Effector CD8-positive, alpha-beta T cell (primary cell): ENCODE measurements at regions not wholly inside any gene's neighbourhood (a gene's known extent, or its start where the extent isn't known, plus 50 kb on each side); places are given as distances from the start of the nearest gene placed in this dataset.

Experiments
- DNase-seq: peaks from one replicate; lab custom pipeline; 2025; lab: John Stamatoyannopoulos, UW

DNA sequence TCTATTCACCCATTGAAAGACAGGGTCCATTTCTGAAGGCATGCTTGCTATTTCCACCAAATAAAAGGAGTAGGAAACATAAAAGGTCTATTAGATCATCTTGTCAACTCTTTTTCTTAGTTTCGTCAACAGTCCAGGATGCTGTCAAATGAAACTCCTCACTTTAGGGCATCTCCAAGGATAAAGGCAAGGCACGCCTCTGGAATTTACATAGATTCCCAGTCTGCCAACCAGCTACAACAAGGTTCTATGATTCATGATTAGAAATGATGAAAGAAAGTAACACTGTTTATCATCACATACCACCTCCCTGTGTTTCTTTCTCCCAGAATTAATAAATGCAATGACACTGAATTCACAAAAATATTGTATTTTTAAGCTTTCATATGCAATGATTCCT is 636.3 kb downstream of the LTN1 start:
- no peak for DNase-seq

GRCh38 chr21:28345934-28346333 is 646.7 kb downstream of the LTN1 start:
- no peak for DNase-seq

GRCh38 chr21:28344985-28345384 is 647.7 kb downstream of the LTN1 start:
- no peak for DNase-seq

DNA sequence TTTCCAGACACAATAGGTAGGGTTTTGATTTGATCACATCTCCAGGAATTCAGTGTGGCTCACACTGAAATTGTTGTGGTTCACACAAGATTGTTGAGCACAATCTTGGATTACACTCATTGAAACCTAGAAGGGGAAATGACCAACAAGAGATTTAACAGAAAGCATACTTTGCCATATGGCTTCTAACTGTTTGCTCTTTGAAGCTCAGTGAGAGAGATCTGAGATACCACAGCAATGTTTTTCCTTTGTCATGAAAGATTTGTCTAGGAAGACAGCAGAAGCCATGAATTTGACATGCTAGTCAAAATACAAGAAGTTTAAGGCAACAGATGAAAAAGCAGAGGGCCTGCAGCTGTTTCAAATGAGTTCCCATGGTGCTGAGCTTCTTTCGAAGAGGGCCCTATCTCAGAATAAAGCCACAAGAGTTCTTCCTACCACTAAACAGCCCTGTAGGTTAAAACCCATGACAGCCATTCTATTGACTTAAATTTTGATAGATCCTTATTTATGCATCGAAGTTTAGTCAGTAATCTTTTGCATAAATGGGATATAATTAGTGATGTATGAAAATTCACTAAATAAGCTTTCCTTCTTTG is 650.4 kb downstream of the LTN1 start:
- no peak for DNase-seq

DNA sequence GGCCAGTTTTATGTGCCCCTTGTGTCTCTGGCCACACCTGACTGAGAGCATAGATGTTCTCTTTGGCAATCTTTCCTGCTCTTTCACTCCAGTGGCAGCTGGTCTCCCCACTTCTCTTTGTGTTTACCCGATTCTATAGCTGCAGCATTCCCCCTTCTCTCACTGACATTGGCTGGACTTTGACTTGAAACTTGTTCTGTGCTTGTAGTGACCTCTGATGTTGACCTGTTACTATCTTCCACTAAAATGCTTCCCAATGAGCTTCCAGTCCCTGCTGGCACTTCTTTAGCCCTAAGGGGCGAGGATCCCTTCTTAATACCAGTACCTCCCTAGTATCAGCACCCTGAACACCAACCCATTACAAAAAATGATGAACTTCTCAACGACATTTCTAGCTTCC is 653.3 kb downstream of the LTN1 start:
- no peak for DNase-seq

GRCh38 chr21:28338701-28339305 is 653.9 kb downstream of the LTN1 start:
- DNase-seq: no peak

DNA sequence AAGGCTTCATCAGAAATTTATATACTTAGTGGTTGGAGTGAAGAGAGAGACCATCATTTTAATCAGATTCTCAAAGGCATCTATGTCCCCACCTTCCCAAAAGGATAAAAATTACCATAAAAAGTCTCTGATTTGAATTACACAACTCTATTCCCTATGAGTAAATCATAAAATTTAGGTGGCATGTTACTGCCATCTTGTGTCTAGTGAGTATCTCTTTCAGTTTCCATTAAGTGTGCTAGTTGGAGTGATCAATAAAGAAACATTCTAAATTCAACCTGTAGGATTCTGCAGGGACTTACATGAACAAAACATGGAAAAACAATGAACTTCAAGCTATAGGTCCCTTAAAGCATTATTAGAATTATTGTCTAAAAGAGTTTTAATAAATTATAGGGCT is 655.4 kb downstream of the LTN1 start:
- DNase-seq: no peak

DNA sequence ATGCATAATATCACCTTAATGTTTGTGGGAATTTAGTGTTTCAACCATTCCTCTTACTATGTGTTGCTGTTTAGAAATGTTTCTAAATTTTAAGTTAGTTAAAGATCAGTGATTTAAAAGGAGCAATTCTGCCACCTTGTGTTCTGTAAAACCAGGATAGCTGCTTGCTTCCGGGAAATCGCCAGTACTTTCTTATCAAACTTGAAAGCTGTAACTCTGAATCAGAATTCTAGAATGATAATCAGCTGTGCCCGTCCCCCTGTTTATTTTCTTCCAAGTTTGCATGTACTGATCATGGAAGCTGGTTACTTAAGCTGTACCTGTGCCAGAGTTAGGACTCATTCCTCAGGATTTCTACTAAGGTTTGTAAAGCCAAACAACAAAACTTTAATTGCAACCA is 656.4 kb downstream of the LTN1 start:
- DNase-seq: no peak

- DNase-seq: no peak
Measured at GRCh38 chr21:28334407-28334806, 658.3 kb downstream of the LTN1 start.

DNA sequence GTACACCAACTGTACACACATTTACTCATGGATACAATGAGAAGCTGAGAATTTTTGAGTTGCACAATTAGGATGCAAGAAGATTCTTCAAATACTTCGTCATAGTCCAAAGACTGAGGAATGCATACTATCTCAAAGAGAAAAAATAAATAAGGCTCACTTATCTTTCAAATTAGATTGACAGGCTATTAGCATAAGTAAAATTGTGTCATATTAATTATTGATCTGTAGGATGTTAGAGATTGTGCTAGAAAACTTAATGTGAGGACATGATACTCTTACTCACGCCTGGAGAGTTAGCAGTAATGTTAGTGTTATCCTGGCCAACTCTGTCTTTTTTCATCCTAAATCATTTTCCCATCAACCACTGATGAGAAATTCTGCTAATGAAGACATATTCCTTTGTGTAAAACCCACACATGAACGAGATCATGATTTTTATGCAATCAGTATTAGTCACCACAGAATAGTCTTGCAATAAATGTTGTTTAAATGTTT is 659.0 kb downstream of the LTN1 start:
- no peak for DNase-seq

DNA sequence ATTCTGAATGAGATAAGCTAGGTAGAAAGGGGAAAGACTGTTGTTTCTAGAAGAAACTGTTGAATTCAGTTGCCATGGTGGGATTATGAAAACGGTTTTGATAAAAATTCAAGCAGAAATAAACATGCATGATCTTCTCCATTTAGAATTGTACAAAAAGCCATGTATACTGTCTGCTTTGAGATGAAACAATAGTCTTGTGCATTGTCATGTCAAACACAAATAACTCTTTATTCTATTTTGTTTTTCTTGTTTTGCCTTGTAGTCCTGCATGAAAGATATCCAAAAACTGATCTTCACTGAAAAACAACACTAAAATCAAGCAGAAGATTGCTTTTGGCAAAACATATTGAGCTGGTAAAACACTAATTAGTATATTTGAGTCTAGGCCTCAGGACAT is 659.9 kb downstream of the LTN1 start:
- no peak for DNase-seq

GRCh38 chr21:28325618-28326017 is 667.1 kb downstream of the LTN1 start:
- DNase-seq: no peak

- DNase-seq: no peak
Measured at GRCh38 chr21:28324690-28325089, 668.0 kb downstream of the LTN1 start.

DNA sequence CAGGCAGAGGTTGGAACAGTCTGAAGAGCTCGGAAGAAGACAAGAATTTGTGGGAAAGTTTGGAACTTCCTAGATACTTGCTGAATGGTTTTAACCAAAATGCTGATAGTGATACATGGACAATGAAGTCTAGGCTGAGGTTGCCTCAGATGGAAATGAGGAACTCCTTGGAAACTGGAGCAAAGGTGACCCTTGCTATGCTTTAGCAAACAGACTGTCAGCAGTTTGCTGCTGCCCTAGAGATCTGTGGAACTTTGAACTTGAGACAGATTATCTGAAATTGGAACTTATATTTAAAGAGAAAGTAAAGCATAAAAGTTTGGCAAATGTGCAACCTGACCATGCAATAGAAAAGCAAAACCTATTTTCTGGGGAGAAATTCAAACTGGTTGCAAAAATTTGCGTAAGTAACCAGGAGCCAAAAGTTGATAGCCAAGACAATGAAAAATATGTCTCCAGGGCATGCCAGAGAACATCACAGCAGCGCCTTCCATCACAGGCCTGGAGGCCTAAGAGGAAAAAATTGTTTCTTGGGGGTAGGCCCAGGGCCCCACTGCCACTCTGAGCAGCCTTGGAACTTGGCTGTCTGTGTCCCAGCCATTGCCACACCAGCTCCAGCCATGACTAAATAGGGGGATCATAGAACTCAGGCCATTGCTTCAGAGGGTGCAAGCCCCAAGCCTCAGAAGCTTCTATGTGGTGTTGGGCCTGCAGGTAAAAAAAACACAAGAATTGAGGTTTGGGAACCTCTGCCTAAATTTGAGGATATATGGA is 675.3 kb downstream of the LTN1 start:
- DNase-seq: no peak

DNA sequence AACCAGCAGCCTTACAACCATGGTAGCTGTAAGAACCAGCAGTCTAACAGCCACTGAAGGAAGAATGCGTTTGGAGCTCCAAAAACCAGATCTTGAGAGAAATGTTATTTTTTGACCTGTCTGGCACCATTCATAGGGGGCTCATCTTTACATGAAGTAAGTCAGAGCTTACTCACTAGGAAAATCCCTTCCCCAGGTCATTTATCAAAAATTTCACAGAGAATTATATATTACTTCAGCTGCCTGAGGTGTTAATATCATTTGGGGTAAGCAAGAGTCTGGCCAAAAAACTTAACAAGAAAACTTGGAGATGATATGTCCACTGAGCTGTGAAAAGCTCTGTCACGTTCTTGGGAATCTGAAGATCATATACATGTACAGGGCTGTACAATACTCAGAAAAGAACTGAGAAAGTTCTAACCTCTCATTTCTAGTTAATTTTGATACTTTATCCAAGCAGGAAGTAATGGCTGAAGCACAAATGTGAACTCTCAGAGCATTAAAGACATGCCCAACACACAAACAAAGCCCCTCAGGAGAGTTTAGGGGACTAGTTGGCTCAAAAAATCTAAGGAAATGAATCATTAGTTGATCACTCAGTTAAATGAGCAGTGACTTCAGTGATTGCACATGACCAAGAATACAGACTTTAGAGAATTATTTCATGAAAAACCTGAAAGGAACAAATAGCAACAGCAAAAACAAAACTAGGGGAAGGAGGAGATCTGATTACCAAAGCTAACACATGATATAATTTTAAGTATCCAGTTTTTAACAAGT is 681.1 kb downstream of the LTN1 start:
- no peak for DNase-seq

- DNase-seq: no peak
Measured at GRCh38 chr21:28310711-28311110, 682.0 kb downstream of the LTN1 start.

- no peak for DNase-seq
Measured at GRCh38 chr21:28310171-28310685, 682.4 kb downstream of the LTN1 start.

DNA sequence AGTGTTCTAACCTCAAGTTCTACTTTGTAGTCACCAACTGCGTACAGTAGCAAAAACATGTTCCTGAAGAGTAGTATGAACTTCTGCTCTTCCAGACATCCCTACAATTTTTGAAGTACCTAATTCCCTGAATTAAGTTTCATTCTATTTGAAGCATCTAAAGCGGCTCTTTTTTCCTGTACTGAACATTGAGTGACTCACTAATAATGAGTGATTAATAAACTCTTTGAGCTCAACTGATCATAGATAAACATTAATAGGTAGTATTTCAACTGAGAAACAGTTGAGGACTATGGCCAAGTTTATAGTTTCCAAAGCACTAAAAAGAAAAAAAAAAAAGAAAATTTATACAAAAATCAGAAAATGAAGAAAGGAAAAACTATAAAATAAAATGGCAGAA is 683.1 kb downstream of the LTN1 start:
- no peak for DNase-seq

DNA sequence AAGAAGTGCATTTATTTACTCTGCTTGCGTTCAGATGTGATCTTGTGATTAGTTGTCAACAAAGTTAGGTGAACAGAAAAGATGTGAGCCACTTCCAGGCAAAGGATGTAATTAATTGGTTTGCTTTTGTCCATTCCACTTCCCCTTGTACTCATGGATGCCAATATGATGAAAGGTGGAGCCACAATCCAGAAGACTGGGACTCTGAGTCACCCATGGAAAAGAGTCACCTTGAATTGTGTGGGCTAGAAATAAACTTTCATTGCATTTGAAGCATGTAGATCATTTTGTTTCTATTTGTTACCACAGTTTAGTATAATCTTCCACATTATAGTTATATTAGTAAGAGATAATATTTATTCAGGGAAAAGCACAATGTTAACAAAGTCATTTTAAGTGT is 684.2 kb downstream of the LTN1 start:
- no peak for DNase-seq

- no peak for DNase-seq
Measured at GRCh38 chr21:28299946-28300345, 692.7 kb downstream of the LTN1 start.

DNA sequence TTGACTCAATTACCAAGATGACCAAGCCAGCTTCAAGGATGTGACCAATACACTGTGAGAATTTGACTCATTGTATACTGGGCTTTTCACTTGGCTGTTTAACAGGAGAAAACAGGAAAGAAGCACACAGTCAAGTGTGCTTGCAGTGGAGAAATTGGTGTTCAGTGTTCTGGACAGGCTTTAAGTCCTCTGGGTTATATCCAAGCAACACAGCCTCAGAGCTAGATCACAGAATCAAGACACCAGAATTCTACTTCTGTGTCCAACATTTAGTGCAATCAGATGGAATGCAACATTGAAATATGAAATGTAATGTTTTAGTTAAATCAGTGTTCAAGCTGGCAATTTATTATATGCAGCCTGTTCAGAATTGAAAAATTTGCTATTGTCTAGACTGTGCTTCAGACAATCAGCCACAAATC is 694.4 kb downstream of the LTN1 start:
- no peak for DNase-seq

GRCh38 chr21:28294051-28294450 is 698.6 kb downstream of the LTN1 start:
- no peak for DNase-seq
